ENCODE measurements at regions not wholly inside any gene's neighbourhood (a gene's known extent, or its start where the extent isn't known, plus 50 kb on each side); places are given as distances from the start of the nearest gene placed in this dataset.

GRCh38 chr12:45619736-45620135 lies 109.8 kb upstream of the ARID2 start:
- Histone ChIP-seq H3K4me1 (replicated peaks in 1 of 2; ENCODE audit: control insufficient read depth in 2 of 2, insufficient read depth in 2 of 2, low read length in 2 of 2) (no peaks in the 10 kb centered on the region), H3K4me2 (ENCODE audit: insufficient read depth, low read length) (no peak overlapping the region), H3K27ac (ENCODE audit: extremely low read depth, low read depth, low read length) (no peak overlapping the region), H3K4me3 (no peak overlapping the region), H2AFZ (ENCODE audit: low read depth, low read length) (no peak overlapping the region), H3K9me1 (ENCODE audit: control insufficient read depth, insufficient read depth, low read length) (no peaks in the 10 kb centered on the region), H3K27me3 (ENCODE audit: control insufficient read depth in 2 of 2, insufficient read depth in 2 of 2, low read length in 2 of 2) (peaks cover 2 to 5% of the 10 kb centered on the region in 2 experiments; a peak in 2 of 5 replicates), H3K9me3 (replicated peaks; ENCODE audit: control insufficient read depth, insufficient read depth, low read depth, low read length) (no peaks in the 10 kb centered on the region; the same call in 1 of the 2 replicates), H3K79me2 (ENCODE audit: control insufficient read depth, insufficient read depth, low read length) (no peaks in the 10 kb centered on the region), H4K20me1 (replicated peaks; ENCODE audit: control insufficient read depth, insufficient read depth, low read length) (no peaks in the 10 kb centered on the region), H3K36me3 (ENCODE audit: control insufficient read depth, insufficient read depth, low read length) (no peaks in the 10 kb centered on the region), H3K9ac (ENCODE audit: insufficient read depth in 1 of 2, low read depth in 2 of 2, low read length in 2 of 2) (no peak overlapping the region)
- no peak for ATAC-seq
- DNase-seq (ENCODE audit: extremely low read depth in 1 of 4, low spot score in 3 of 4): no peak
- no TSS peak for BruUV-seq (replicated peaks)
- WGBS (ENCODE audit: insufficient coverage, low coverage, missing lambda C conversion rate): 0% methylated on average over 3 of the region's 3 CpGs
- in situ Hi-C loops (cut with MboI): no loop called here
- ChIA-PET POLR2A (interaction anchor here (0.6 to 1.1 kb wide), 2 partner anchors 8 to 834 kb away, joined by 3 read pairs; no protein-coding TSS in a partner anchor), CTCF (ENCODE audit: low intra/inter-chr PET ratio) (no interaction called here)
- no peak for FAIRE-seq
- TF ChIP-seq ZNF512 (tag; IDR thresholded peaks at IDR 0.05) (no peak), MXD1 (CRISPR knock-in tag; IDR thresholded peaks at IDR 0.05; ENCODE audit: borderline replicate concordance, poor library complexity, severe bottlenecking) (no peak), HDAC6 (IDR thresholded peaks at IDR 0.05; ENCODE audit: low read depth, low read length) (no peak), RBFOX2 (IDR thresholded peaks at IDR 0.05; ENCODE audit: low read depth, low read length) (no peak), SMARCA5 (IDR thresholded peaks at IDR 0.05) (no peak), CREB5 (CRISPR knock-in tag; IDR thresholded peaks at IDR 0.05) (no peak), KHSRP (IDR thresholded peaks at IDR 0.05) (no peak), KDM5B (IDR thresholded peaks at IDR 0.05; ENCODE audit: insufficient replicate concordance, low read depth, low read length) (no peak)
- TF ChIP-seq, protein P1, sequence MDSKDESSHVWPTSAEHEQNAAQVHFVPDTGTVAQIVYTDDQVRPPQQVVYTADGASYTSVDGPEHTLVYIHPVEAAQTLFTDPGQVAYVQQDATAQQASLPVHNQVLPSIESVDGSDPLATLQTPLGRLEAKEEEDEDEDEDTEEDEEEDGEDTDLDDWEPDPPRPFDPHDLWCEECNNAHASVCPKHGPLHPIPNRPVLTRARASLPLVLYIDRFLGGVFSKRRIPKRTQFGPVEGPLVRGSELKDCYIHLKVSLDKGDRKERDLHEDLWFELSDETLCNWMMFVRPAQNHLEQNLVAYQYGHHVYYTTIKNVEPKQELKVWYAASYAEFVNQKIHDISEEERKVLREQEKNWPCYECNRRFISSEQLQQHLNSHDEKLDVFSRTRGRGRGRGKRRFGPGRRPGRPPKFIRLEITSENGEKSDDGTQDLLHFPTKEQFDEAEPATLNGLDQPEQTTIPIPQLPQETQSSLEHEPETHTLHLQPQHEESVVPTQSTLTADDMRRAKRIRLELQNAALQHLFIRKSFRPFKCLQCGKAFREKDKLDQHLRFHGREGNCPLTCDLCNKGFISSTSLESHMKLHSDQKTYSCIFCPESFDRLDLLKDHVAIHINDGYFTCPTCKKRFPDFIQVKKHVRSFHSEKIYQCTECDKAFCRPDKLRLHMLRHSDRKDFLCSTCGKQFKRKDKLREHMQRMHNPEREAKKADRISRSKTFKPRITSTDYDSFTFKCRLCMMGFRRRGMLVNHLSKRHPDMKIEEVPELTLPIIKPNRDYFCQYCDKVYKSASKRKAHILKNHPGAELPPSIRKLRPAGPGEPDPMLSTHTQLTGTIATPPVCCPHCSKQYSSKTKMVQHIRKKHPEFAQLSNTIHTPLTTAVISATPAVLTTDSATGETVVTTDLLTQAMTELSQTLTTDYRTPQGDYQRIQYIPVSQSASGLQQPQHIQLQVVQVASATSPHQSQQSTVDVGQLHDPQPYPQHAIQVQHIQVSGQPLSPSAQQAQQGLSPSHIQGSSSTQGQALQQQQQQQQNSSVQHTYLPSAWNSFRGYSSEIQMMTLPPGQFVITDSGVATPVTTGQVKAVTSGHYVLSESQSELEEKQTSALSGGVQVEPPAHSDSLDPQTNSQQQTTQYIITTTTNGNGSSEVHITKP (IDR thresholded peaks at IDR 0.05; ENCODE audit: partially characterized antibody): no peak
- intact Hi-C loops (cut with micrococcal nuclease): no loop called here

Measured in K562 (cell line).